Right lung (tissue), 2 donors: ENCODE measurements at regions not wholly inside any gene's neighbourhood (a gene's known extent, or its start where the extent isn't known, plus 50 kb on each side); places are given as distances from the start of the nearest gene placed in this dataset.

ENCODE experiments used
- DNase-seq, 2 donors: peaks; one replicate each; pipeline ENCODE4 v3.0.0-alpha.2; 2013

GRCh38 chr17:12588531-12588930, 77.2 kb upstream of the MYOCD start:
- DNase-seq = no peak

- no peak for DNase-seq
Measured at GRCh38 chr17:12590417-12590816, 75.3 kb upstream of the MYOCD start.

DNA sequence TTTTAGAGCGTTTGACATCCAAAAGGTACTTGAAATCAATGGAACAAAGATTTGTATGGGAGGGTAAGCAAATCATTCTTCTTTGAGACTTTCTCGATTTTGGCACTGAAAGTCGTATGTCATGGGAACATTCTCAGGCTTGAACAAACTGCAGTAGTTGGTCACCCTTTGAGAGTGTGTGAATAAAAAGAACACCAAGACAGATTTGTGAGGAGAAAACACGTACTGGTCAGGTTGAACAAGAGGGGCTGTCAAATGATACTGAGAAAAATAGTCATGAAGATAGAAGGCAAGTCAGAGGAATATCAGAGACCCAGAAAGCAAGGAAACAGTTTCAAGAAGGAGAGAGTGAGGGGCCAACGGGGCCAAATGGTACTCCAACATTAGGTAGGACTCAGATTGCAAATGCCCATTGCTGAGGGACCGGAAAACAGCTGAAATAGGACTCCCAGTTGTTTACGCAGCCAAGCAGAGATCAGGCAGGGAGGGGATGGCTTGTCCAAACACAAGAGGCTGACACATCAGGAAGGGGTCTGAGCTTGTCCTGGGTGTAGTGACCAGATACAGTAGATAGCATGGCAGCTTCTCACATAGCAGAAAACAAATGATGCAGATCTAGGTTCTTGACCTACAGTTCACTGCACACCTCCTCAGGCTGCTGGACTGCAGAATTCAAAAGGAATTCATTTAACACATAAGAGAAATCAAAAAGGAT, 74.5 kb upstream of the MYOCD start:
- no peak for DNase-seq

- DNase-seq = no peak
Measured at GRCh38 chr17:12592941-12593340, 72.7 kb upstream of the MYOCD start.

- no peak for DNase-seq
Measured at GRCh38 chr17:12596961-12597360, 68.7 kb upstream of the MYOCD start.

DNA sequence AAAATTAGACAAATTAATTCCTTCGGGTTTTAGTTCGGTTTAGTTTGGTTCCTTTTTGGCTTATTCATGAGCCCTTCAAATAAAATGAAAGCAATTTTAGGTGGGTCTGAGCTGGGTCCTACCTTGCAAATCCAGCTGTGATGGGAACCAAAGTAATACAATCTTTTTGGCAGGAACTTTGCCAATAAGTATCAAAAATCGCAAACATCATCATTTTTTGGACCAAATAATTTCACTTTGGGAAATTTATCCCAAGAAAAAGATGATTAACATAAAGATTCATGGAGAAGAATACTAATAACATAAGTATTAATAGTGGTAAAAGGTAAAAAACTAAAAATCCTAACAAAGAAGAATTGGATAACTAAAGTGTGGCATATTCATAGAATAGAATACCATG, 67.8 kb upstream of the MYOCD start:
- DNase-seq = no peak

DNA sequence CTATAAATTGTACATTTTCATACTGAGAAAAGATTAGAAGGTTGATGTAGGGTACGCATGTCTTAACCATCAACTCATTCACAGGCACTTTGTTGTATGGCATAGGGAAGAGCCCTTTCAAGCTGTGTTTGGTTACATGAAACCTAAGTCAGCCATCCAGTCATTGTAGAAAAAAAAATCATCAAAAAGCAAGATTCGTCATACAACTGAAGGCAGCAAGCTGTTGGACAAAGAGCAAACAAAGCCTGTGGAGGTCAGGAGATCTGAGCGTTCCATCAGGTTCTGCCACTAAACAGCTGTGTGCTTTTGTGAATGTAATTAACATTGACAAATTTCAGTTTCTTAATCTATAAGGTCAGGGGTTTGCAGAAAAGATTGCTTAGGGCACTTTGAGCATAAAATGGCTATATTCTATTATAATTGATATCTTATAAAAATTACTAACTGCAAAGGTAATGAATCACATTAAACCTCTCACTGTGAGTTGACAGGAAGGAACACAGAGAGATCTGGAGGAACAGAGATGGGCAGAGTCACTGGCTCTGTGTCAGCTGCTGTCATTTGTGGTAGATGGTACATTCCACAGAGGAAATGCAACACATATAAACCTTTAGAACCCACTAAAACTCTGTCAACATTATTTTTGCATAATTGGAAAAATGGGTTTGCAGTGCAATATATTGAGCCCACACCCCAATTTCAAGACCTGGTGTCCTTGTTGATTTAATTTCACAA, 66.3 kb upstream of the MYOCD start:
- no peak for DNase-seq

GRCh38 chr17:12600349-12600748, 65.3 kb upstream of the MYOCD start:
- DNase-seq = no peak

DNA sequence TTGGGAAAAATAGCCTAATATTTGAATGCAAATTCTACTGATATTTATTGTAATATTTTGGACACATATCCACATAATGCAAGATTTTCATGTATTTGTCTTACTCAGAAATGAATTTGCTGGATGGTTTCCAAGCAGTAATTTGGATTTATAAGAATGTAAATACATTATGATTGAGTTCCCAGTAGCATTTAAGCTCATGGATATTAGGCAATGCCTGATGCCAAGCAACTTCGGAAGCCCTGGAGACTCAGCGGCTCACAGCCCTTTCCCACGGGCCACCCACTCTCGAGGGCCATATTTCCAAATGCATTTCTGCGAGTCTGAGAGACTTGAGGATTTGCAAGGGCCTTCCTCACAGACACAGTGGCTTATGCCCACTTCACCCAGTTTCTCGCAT, 62.1 kb upstream of the MYOCD start:
- DNase-seq = peak; percentile 12 to 32

- no peak for DNase-seq
Measured at GRCh38 chr17:12605222-12605621, 60.5 kb upstream of the MYOCD start.

- no peak for DNase-seq
Measured at GRCh38 chr17:12613566-12613965, 52.1 kb upstream of the MYOCD start.
